ENCODE measurements at regions not wholly inside any gene's neighbourhood (a gene's known extent, or its start where the extent isn't known, plus 50 kb on each side); places are given as distances from the start of the nearest gene placed in this dataset.

- WGBS, 2 experiments (ENCODE audit: extremely low coverage in 2 of 2, insufficient read length in 1 of 2), result no CpG with 5 or more reads among the region's 1 CpG
- CTCF ChIA-PET, result no interaction called here
- TF ChIP-seq MXI1 (IDR thresholded peaks at IDR 0.05; ENCODE audit: borderline replicate concordance, low read depth, low read length) (no peak), POLR2A (IDR thresholded peaks at IDR 0.05; ENCODE audit: low read depth, low read length) (no peak), BHLHE40 (IDR thresholded peaks at IDR 0.05; ENCODE audit: low read depth, low read length) (no peak), RAD21 (IDR thresholded peaks at IDR 0.05; ENCODE audit: low read length) (no peak), SMC3 (IDR thresholded peaks at IDR 0.05; ENCODE audit: low read depth, low read length) (no peak), RFX5 (IDR thresholded peaks at IDR 0.05; ENCODE audit: low read depth, low read length) (no peak), USF2 (IDR thresholded peaks at IDR 0.05; ENCODE audit: low read depth, low read length) (no peak), MAFK (IDR thresholded peaks at IDR 0.05; ENCODE audit: low read depth, low read length) (no peak)
- TF ChIP-seq, protein P1, sequence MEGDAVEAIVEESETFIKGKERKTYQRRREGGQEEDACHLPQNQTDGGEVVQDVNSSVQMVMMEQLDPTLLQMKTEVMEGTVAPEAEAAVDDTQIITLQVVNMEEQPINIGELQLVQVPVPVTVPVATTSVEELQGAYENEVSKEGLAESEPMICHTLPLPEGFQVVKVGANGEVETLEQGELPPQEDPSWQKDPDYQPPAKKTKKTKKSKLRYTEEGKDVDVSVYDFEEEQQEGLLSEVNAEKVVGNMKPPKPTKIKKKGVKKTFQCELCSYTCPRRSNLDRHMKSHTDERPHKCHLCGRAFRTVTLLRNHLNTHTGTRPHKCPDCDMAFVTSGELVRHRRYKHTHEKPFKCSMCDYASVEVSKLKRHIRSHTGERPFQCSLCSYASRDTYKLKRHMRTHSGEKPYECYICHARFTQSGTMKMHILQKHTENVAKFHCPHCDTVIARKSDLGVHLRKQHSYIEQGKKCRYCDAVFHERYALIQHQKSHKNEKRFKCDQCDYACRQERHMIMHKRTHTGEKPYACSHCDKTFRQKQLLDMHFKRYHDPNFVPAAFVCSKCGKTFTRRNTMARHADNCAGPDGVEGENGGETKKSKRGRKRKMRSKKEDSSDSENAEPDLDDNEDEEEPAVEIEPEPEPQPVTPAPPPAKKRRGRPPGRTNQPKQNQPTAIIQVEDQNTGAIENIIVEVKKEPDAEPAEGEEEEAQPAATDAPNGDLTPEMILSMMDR (conservative IDR thresholded peaks at IDR 0.05; ENCODE audit: low read depth, low read length), result no peak
- Histone ChIP-seq H2AFZ (replicated peaks; ENCODE audit: low read length, poor library complexity) (no peak overlapping the region), H4K8ac (ENCODE audit: low read depth in 2 of 2, low read length in 2 of 2) (no peak overlapping the region), H3K18ac (ENCODE audit: low read depth, low read length) (no peak overlapping the region), H3K9ac (ENCODE audit: low read depth, low read length) (no peak overlapping the region), H3K79me1 (ENCODE audit: low read depth in 1 of 2, low read length in 2 of 2) (no peaks in the 10 kb centered on the region), H2AK5ac (ENCODE audit: low read depth, low read length) (no peak overlapping the region), H2BK5ac (ENCODE audit: low read depth, low read length, poor library complexity, severe bottlenecking) (no peak overlapping the region), H3K4ac (ENCODE audit: low read depth, low read length) (no peak overlapping the region), H3K9me1 (ENCODE audit: insufficient read depth, low read length) (no peaks in the 10 kb centered on the region), H2BK20ac (ENCODE audit: low read depth, low read length) (no peak overlapping the region), H3K4me1 (ENCODE audit: control insufficient read depth, insufficient read depth, low read length) (no peaks in the 10 kb centered on the region), H3K56ac (ENCODE audit: extremely low read depth, insufficient read depth, low read length) (no peak overlapping the region), H3K14ac (replicated peaks; ENCODE audit: low read depth, low read length) (no peak overlapping the region), H3K27me3 (ENCODE audit: control insufficient read depth, insufficient read depth, low read length) (no peaks in the 10 kb centered on the region), H3K9me3 (ENCODE audit: control insufficient read depth, insufficient read depth, low read length) (no peaks in the 10 kb centered on the region), H4K5ac (ENCODE audit: low read depth, low read length) (no peak overlapping the region), H3K4me2 (ENCODE audit: low read depth, low read length) (no peak overlapping the region; the same call in 1 of the 2 replicates), H4K91ac (ENCODE audit: insufficient read depth, low read depth, low read length) (no peak overlapping the region), H2AK9ac (replicated peaks; ENCODE audit: low read depth, low read length, poor library complexity) (no peak overlapping the region), H4K20me1 (ENCODE audit: insufficient read depth, low read length) (no peaks in the 10 kb centered on the region), H3K36me3 (ENCODE audit: control insufficient read depth, insufficient read depth, low read length) (no peaks in the 10 kb centered on the region), H2BK15ac (ENCODE audit: low read depth, low read length) (no peak overlapping the region), H3K23ac (ENCODE audit: low read depth, low read length) (no peak overlapping the region), H3K4me3 (ENCODE audit: insufficient read depth, low read depth, low read length) (no peak overlapping the region), H2BK120ac (ENCODE audit: low read depth, low read length) (no peak overlapping the region), H3K27ac (ENCODE audit: insufficient read depth, low read length) (no peak overlapping the region)
- no TSS peak for BruUV-seq (replicated peaks)
- DNase-seq (no peak), ATAC-seq (ENCODE audit: low read depth) (no peak)
- intact Hi-C loops (cut with micrococcal nuclease) (no loop called here), dilution Hi-C loops (cut with HindIII; ENCODE audit: low sequenced_read_pairs, unreplicated experiment) (no loop called here), in situ Hi-C loops (cut with MboI; ENCODE audit: low sequenced_read_pairs) (no loop called here)
- POLR2A ChIA-PET (ENCODE audit: unreplicated experiment), result no interaction called here
These were observed 181.1 kb upstream of the SPRY1 start for GRCh38 chr4:123215536-123215935.
